WTC11 (cell line): ENCODE measurements at regions not wholly inside any gene's neighbourhood (a gene's known extent, or its start where the extent isn't known, plus 50 kb on each side); places are given as distances from the start of the nearest gene placed in this dataset.

Source experiments
- ATAC-seq: fragments of 200-7000 bp; cut with Tn5 transposase; 2 replicates; pipeline ENCODE4 v1.10.0; 2021; ENCODE audit warnings: mild to moderate bottlenecking, moderate library complexity
- CTCF ChIA-PET: fragments of 300-600 bp; sonication (Branson Sonifier 250); formaldehyde crosslinking; loops from one replicate; lab custom pipeline; 2021; ENCODE audit warnings: antibody characterized with exemption; lab: Charles Lee
- POLR2A ChIA-PET: fragments of 350-600 bp; sonication (Branson Sonifier 250); formaldehyde crosslinking; loops from one replicate; lab custom pipeline; 2021; ENCODE audit warnings: antibody characterized with exemption; lab: Charles Lee
- DNase-seq: peaks from one replicate; pipeline ENCODE4 v3.0.0; 2021; ENCODE audit warnings: low spot score
- H3K27ac Mint-ChIP-seq: 2 replicates; pipeline ENCODE4 v1.8.0; 2021; ENCODE audit warnings: mixed read lengths
- H3K27me3 Mint-ChIP-seq: 2 replicates; pipeline ENCODE4 v1.8.0; 2021; ENCODE audit warnings: low read depth, mild to moderate bottlenecking, moderate library complexity, mixed read lengths
- H3K36me3 Mint-ChIP-seq: 2 replicates; pipeline ENCODE4 v1.8.0; 2021; ENCODE audit warnings: mixed read lengths
- H3K4me1 Mint-ChIP-seq: 2 replicates; pipeline ENCODE4 v1.8.0; 2022; ENCODE audit warnings: mixed read lengths
- H3K4me3 Mint-ChIP-seq: 2 replicates; pipeline ENCODE4 v1.8.0; 2021; ENCODE audit warnings: mild to moderate bottlenecking, moderate library complexity, mixed read lengths
- H3K9me3 Mint-ChIP-seq: 2 replicates; pipeline ENCODE4 v1.8.0; 2021; ENCODE audit warnings: mixed read lengths
- ATF1 ChIP-seq: sonication (generic); formaldehyde crosslinking; IDR thresholded peaks from 2 replicates; pipeline ENCODE4 v1.8.1; 2023; ENCODE audit warnings: mild to moderate bottlenecking, moderate library complexity, missing genetic modification reagents
- GABPB1 ChIP-seq: sonication (generic); formaldehyde crosslinking; IDR thresholded peaks from 2 replicates; pipeline ENCODE4 v1.8.1; 2023; ENCODE audit warnings: mild to moderate bottlenecking, missing genetic modification reagents
- MXD4 ChIP-seq: fragments of 250-450 bp; sonication (Bioruptor Pico); IDR thresholded peaks from 2 replicates; pipeline ENCODE4 v1.8.0; 2021; ENCODE audit warnings: mild to moderate bottlenecking, moderate library complexity, borderline replicate concordance
- NR1H2 ChIP-seq: sonication (generic); formaldehyde crosslinking; IDR thresholded peaks from 2 replicates; pipeline ENCODE4 v1.9.0; 2021; ENCODE audit warnings: mild to moderate bottlenecking, moderate library complexity, missing genetic modification reagents
- SP1 ChIP-seq: sonication (generic); formaldehyde crosslinking; conservative IDR thresholded peaks from 2 replicates; pipeline ENCODE4 v1.8.1; 2022; ENCODE audit warnings: missing genetic modification reagents
- ZNF219 ChIP-seq: sonication (generic); formaldehyde crosslinking; IDR thresholded peaks from 2 replicates; pipeline ENCODE4 v1.8.0; 2023; ENCODE audit warnings: missing genetic modification reagents, mild to moderate bottlenecking, borderline replicate concordance
- ZNF263 ChIP-seq: sonication (generic); formaldehyde crosslinking; IDR thresholded peaks from 2 replicates; pipeline ENCODE4 v1.8.1; 2022; ENCODE audit warnings: low read depth, mild to moderate bottlenecking, moderate library complexity, missing genetic modification reagents
- ZNF317 ChIP-seq: sonication (generic); formaldehyde crosslinking; IDR thresholded peaks from 2 replicates; pipeline ENCODE4 v1.8.1; 2023; ENCODE audit warnings: low read depth, mild to moderate bottlenecking, moderate library complexity, missing genetic modification reagents, borderline replicate concordance
- TF ChIP-seq, protein P1 (sequence below): fragments of 250-450 bp; sonication (Bioruptor Pico); conservative IDR thresholded peaks from 2 replicates; pipeline ENCODE4 v1.9.0; 2021; ENCODE audit warnings: mild to moderate bottlenecking
- TF ChIP-seq, protein P2 (sequence below): sonication (generic); formaldehyde crosslinking; IDR thresholded peaks from 2 replicates; pipeline ENCODE4 v1.8.0; 2023; ENCODE audit warnings: missing genetic modification reagents, mild to moderate bottlenecking, borderline replicate concordance
- TF ChIP-seq, protein P3 (sequence below): fragments of 250-450 bp; sonication (Bioruptor Pico); IDR thresholded peaks from 2 replicates; pipeline ENCODE4 v1.9.0; 2021; ENCODE audit warnings: mild to moderate bottlenecking
- TF ChIP-seq, protein P4 (sequence below): sonication (generic); formaldehyde crosslinking; IDR thresholded peaks from 2 replicates; pipeline ENCODE4 v1.8.1; 2023; ENCODE audit warnings: mild to moderate bottlenecking, missing genetic modification reagents, moderate library complexity
- TF ChIP-seq, protein P5 (sequence below): sonication (generic); formaldehyde crosslinking; IDR thresholded peaks from 2 replicates; pipeline ENCODE4 v1.8.1; 2023; ENCODE audit warnings: mild to moderate bottlenecking, missing genetic modification reagents

DNA sequence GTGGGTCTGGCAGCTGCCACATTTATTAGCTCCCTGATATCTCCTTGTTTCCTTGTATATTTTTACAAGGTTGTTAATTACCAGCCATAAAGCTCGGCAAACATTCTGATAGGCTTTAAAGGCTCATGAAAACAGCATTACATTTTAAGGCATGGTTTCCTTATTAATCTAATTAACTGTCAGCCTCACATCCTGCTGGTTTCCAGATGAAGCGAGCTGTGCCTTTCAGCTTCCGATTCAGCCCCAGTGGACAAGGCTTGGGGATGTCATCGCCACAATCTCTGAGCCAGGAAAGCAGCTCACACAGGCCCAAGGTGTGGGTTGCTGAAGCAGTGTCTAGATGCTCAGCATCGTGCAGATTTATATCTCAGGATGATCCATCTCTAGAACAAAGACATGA, 66.0 kb upstream of the RALY start (continued):
- TF ChIP-seq, protein P1, sequence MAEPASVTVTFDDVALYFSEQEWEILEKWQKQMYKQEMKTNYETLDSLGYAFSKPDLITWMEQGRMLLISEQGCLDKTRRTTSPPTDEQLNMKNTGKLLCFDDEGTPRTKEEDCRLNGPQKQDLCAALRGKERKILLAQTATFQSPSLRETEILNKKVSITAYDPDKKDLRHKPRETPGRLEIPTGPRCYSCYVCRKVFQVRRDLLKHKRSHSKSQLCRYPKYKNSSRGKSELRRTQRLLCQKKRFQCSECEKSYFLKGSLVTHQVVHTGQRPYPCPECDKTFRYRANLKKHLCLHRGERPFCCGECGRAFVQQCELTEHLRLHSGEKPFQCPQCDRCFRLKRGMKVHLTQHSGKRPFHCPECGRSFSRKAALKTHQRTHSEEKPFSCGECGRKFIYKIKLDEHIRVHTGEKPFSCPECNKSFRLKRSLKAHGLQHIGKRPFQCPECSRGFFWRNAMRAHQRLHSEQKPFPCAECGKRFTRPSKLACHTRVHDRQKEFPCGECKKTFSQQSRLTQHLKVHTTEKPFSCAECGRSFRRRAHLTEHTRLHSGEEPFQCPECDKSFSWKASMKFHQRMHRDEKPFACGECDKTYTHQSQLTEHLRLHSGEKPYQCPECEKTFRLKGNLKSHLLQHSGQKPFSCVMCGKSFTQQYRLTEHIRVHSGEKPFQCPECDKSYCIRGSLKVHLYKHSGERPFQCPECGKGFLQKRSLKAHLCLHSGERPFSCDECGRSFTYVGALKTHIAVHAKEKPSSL (CRISPR knock-in tag): no peak
- TF ChIP-seq ZNF263 (no peak), ATF1 (CRISPR knock-in tag) (no peak)
- TF ChIP-seq, all 79 proteins: peak for 0

DNA sequence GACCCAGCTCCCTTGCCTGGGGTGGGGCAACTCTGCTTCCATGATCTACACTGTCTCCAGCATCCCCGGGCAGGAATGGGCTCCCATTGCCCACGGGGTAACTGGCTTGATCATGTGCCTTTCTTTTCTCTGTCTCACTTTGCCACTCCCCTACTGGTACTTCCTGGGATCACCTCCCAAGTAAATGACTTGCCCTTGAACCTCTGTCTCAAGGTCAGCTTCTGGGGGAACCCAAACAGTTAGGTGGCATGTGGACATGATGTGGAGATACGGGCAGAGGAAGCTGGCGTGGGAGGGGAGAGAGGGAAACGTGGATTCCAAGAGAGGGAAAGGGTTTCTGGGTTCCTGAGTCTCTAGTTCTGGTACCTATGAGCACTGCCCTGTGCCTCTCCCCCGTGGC, 63.8 kb upstream of the RALY start:
- Mint-ChIP-seq H3K4me3 (no peak overlapping the region), H3K27ac (no peak overlapping the region), H3K36me3 (no peaks in the 10 kb centered on the region), H3K9me3 (no peaks in the 10 kb centered on the region), H3K4me1 (no peaks in the 10 kb centered on the region), H3K27me3 (no peaks in the 10 kb centered on the region)
- ATAC-seq (no peak), DNase-seq (no peak)
- CTCF ChIA-PET: interaction anchor here (0.6 to 1.3 kb wide), 3 partner anchors 67 to 486 kb away, joined by 4 read pairs; no protein-coding TSS in a partner anchor
- TF ChIP-seq ZNF317 (CRISPR knock-in tag) (0 out of 2 replicates have a peak, but pooled peaks have one; percentile 55), MXD4 (CRISPR knock-in tag) (no peak)
- POLR2A ChIA-PET: interaction anchor here (1.0 kb wide), 1 partner anchor 16 kb away, joined by 3 read pairs; no protein-coding TSS in a partner anchor

DNA sequence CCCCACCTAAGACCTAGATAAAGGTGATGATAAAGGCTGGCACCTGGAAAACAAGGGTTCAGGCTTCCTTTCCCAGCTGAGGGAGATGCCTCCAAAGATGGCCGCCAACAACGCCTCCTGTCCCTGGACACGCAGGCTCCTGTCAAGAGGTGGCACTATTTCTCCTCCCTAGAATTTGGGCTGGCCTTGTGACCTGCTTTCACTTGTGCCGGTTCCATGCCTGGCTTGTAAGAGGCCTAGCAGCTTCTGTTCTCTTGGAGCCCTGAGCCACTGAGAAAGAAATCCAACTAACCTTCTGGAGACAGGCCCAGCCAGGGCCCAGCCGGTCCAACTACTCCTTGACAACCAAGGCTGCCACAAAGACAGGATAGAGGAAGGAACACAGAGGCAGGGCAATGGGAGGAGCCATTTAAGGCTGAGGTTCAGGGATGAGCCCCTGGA, 60.2 kb upstream of the RALY start:
- POLR2A ChIA-PET: no interaction called here
- Mint-ChIP-seq H3K36me3 (no peaks in the 10 kb centered on the region), H3K27me3 (no peaks in the 10 kb centered on the region; the same call in 1 of the 2 replicates), H3K9me3 (no peaks in the 10 kb centered on the region), H3K27ac (peak overlapping the region; percentile 76), H3K4me1 (no peaks in the 10 kb centered on the region), H3K4me3 (no peak overlapping the region)
- DNase-seq: peak; percentile 71
- peak; percentile 97 for ATAC-seq
- CTCF ChIA-PET: interaction anchor here (0.6 to 6.2 kb wide), 20 partner anchors 13 to 197 kb away, joined by 3 to 51 read pairs (median 6); partner anchors contain the start of genes CHMP4B and EIF2S2
- TF ChIP-seq, protein P2, sequence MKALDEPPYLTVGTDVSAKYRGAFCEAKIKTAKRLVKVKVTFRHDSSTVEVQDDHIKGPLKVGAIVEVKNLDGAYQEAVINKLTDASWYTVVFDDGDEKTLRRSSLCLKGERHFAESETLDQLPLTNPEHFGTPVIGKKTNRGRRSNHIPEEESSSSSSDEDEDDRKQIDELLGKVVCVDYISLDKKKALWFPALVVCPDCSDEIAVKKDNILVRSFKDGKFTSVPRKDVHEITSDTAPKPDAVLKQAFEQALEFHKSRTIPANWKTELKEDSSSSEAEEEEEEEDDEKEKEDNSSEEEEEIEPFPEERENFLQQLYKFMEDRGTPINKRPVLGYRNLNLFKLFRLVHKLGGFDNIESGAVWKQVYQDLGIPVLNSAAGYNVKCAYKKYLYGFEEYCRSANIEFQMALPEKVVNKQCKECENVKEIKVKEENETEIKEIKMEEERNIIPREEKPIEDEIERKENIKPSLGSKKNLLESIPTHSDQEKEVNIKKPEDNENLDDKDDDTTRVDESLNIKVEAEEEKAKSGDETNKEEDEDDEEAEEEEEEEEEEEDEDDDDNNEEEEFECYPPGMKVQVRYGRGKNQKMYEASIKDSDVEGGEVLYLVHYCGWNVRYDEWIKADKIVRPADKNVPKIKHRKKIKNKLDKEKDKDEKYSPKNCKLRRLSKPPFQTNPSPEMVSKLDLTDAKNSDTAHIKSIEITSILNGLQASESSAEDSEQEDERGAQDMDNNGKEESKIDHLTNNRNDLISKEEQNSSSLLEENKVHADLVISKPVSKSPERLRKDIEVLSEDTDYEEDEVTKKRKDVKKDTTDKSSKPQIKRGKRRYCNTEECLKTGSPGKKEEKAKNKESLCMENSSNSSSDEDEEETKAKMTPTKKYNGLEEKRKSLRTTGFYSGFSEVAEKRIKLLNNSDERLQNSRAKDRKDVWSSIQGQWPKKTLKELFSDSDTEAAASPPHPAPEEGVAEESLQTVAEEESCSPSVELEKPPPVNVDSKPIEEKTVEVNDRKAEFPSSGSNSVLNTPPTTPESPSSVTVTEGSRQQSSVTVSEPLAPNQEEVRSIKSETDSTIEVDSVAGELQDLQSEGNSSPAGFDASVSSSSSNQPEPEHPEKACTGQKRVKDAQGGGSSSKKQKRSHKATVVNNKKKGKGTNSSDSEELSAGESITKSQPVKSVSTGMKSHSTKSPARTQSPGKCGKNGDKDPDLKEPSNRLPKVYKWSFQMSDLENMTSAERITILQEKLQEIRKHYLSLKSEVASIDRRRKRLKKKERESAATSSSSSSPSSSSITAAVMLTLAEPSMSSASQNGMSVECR (CRISPR knock-in tag): no peak
- TF ChIP-seq ZNF219 (CRISPR knock-in tag) (no peak), GABPB1 (CRISPR knock-in tag) (peak; percentile 75), SP1 (no peak), NR1H2 (CRISPR knock-in tag) (no peak)
- TF ChIP-seq, protein P3, sequence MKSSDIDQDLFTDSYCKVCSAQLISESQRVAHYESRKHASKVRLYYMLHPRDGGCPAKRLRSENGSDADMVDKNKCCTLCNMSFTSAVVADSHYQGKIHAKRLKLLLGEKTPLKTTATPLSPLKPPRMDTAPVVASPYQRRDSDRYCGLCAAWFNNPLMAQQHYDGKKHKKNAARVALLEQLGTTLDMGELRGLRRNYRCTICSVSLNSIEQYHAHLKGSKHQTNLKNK (CRISPR knock-in tag): no peak
- TF ChIP-seq, protein P4, sequence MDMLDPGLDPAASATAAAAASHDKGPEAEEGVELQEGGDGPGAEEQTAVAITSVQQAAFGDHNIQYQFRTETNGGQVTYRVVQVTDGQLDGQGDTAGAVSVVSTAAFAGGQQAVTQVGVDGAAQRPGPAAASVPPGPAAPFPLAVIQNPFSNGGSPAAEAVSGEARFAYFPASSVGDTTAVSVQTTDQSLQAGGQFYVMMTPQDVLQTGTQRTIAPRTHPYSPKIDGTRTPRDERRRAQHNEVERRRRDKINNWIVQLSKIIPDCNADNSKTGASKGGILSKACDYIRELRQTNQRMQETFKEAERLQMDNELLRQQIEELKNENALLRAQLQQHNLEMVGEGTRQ: peak; percentile 44; the same call in 1 of the 2 replicates
- TF ChIP-seq, protein P5, sequence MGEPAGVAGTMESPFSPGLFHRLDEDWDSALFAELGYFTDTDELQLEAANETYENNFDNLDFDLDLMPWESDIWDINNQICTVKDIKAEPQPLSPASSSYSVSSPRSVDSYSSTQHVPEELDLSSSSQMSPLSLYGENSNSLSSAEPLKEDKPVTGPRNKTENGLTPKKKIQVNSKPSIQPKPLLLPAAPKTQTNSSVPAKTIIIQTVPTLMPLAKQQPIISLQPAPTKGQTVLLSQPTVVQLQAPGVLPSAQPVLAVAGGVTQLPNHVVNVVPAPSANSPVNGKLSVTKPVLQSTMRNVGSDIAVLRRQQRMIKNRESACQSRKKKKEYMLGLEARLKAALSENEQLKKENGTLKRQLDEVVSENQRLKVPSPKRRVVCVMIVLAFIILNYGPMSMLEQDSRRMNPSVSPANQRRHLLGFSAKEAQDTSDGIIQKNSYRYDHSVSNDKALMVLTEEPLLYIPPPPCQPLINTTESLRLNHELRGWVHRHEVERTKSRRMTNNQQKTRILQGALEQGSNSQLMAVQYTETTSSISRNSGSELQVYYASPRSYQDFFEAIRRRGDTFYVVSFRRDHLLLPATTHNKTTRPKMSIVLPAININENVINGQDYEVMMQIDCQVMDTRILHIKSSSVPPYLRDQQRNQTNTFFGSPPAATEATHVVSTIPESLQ (CRISPR knock-in tag): no peak
- TF ChIP-seq, all 79 proteins: peak for 2
